ENCODE measurements at regions not wholly inside any gene's neighbourhood (a gene's known extent, or its start where the extent isn't known, plus 50 kb on each side); places are given as distances from the start of the nearest gene placed in this dataset.
"Not testable (repeated sequence)": the region's sequence is repeated elsewhere in the genome, so short reads cannot be mapped to it uniquely, and the experiment has no call there.

DNA sequence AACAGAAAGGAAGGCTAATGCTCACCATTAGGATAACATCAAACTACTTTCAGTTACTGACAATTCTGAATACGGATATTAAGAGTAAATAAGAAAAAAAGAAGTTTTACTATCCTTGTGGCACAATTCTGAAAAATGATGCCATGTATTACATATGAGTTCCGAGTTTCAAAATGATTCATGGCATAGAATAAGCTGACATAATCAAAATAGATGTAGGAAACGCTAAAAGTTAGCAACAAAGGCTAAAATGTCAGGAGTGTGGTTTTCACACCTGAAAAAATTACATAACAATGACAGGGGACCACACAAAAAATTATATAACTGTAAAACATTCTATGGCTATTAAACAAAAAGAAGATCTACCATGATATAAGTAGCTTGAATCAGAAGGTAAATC lies 1131.9 kb downstream of the OTOL1 start:
- no peak overlapping the region for H3K27ac ChIP-seq (ENCODE audit: low read depth, low read length, poor library complexity, severe bottlenecking)
- H3K4me3 ChIP-seq (ENCODE audit: low read depth, low read length, poor library complexity, severe bottlenecking): no peak overlapping the region
- no peaks in the 10 kb centered on the region for H3K4me1 ChIP-seq (ENCODE audit: insufficient read depth, low read length, poor library complexity, severe bottlenecking)
- no peak overlapping the region for H2AFZ ChIP-seq (ENCODE audit: low read length)
- H3K79me2 ChIP-seq (ENCODE audit: insufficient read depth, low read depth, low read length): no peaks in the 10 kb centered on the region
- no peaks in the 10 kb centered on the region for H3K36me3 ChIP-seq (ENCODE audit: insufficient read depth, low read length)
- POLR2A ChIA-PET: no interaction called here
- CTCF ChIA-PET (ENCODE audit: unreplicated experiment): no interaction called here
- intact Hi-C loops (cut with micrococcal nuclease; ENCODE audit: unreplicated experiment): no loop called here
- no peak for DNase-seq (ENCODE audit: low spot score)
- no peaks in the 10 kb centered on the region for H4K20me1 ChIP-seq (ENCODE audit: insufficient read depth, low read length)
- H3K4me2 ChIP-seq (ENCODE audit: low read length): no peak overlapping the region
- H3K9me2 ChIP-seq (ENCODE audit: insufficient read depth, low read length): no peaks in the 10 kb centered on the region
- no peaks in the 10 kb centered on the region for H3K9me3 ChIP-seq (ENCODE audit: low read length)
- BruUV-seq (replicated peaks): no TSS peak
- TF ChIP-seq EZH2phosphoT487 (IDR thresholded peaks at IDR 0.05; ENCODE audit: borderline replicate concordance, low read depth, low read length) (no peak), CTCF (conservative IDR thresholded peaks at IDR 0.05; ENCODE audit: low read length) (no peak)

- Histone ChIP-seq H2AFZ (ENCODE audit: low read length) (no peak overlapping the region), H3K79me2 (ENCODE audit: insufficient read depth, low read depth, low read length) (no peaks in the 10 kb centered on the region), H3K9me2 (ENCODE audit: insufficient read depth, low read length) (no peaks in the 10 kb centered on the region), H4K20me1 (ENCODE audit: insufficient read depth, low read length) (no peaks in the 10 kb centered on the region), H3K4me1 (ENCODE audit: insufficient read depth, low read length, poor library complexity, severe bottlenecking) (no peaks in the 10 kb centered on the region), H3K27ac (ENCODE audit: low read depth, low read length, poor library complexity, severe bottlenecking) (no peak overlapping the region), H3K4me2 (ENCODE audit: low read length) (no peak overlapping the region), H3K9me3 (ENCODE audit: low read length) (no peaks in the 10 kb centered on the region), H3K36me3 (ENCODE audit: insufficient read depth, low read length) (no peaks in the 10 kb centered on the region), H3K4me3 (ENCODE audit: low read depth, low read length, poor library complexity, severe bottlenecking) (no peak overlapping the region)
- no peak for DNase-seq (ENCODE audit: low spot score)
- POLR2A ChIA-PET: interaction anchor here (0.8 kb wide), 1 partner anchor 1214 kb away, joined by 4 read pairs; no protein-coding TSS in a partner anchor
- TF ChIP-seq CTCF (conservative IDR thresholded peaks at IDR 0.05; ENCODE audit: low read length) (no peak), EZH2phosphoT487 (IDR thresholded peaks at IDR 0.05; ENCODE audit: borderline replicate concordance, low read depth, low read length) (no peak)
- intact Hi-C loops (cut with micrococcal nuclease; ENCODE audit: unreplicated experiment): no loop called here
- BruUV-seq (replicated peaks): no TSS peak
- CTCF ChIA-PET (ENCODE audit: unreplicated experiment): no interaction called here
These were observed 1132.8 kb downstream of the OTOL1 start for GRCh38 chr3:162629372-162629771.

DNA sequence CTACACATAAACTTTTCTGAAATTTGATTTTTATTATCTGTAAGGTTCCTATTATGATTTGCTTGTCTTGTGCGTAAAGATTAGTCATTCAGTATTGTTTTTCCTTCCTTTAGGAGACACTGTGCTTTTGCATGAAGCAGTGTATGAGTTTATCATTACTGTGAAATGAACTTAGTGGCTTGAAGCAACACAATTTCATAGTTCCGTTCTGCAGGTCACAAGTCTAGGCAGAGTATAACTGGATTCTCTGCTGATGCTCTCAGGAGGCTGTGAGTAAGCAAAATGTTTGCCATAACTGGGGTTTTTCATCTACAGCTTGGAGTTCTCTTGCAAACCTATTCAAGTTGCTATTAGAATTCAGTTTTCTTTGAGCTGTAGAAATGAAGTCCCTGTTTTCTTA lies 1136.1 kb downstream of the OTOL1 start:
- BruUV-seq (replicated peaks): no TSS peak
- H3K4me2 ChIP-seq (ENCODE audit: low read length): no peak overlapping the region
- no peaks in the 10 kb centered on the region for H3K4me1 ChIP-seq (ENCODE audit: insufficient read depth, low read length, poor library complexity, severe bottlenecking)
- DNase-seq (ENCODE audit: low spot score): no peak
- no peaks in the 10 kb centered on the region for H3K36me3 ChIP-seq (ENCODE audit: insufficient read depth, low read length)
- POLR2A ChIA-PET: no interaction called here
- CTCF ChIA-PET (ENCODE audit: unreplicated experiment): no interaction called here
- no peak overlapping the region for H2AFZ ChIP-seq (ENCODE audit: low read length)
- no peaks in the 10 kb centered on the region for H3K9me3 ChIP-seq (ENCODE audit: low read length)
- no peaks in the 10 kb centered on the region for H4K20me1 ChIP-seq (ENCODE audit: insufficient read depth, low read length)
- intact Hi-C loops (cut with micrococcal nuclease; ENCODE audit: unreplicated experiment): no loop called here
- TF ChIP-seq EZH2phosphoT487 (IDR thresholded peaks at IDR 0.05; ENCODE audit: borderline replicate concordance, low read depth, low read length) (no peak), CTCF (conservative IDR thresholded peaks at IDR 0.05; ENCODE audit: low read length) (no peak)
- no peaks in the 10 kb centered on the region for H3K79me2 ChIP-seq (ENCODE audit: insufficient read depth, low read depth, low read length)
- H3K9me2 ChIP-seq (ENCODE audit: insufficient read depth, low read length): no peaks in the 10 kb centered on the region
- no peak overlapping the region for H3K27ac ChIP-seq (ENCODE audit: low read depth, low read length, poor library complexity, severe bottlenecking)
- no peak overlapping the region for H3K4me3 ChIP-seq (ENCODE audit: low read depth, low read length, poor library complexity, severe bottlenecking)

GRCh38 chr3:162640208-162640607 lies 1143.6 kb downstream of the OTOL1 start:
- H3K4me1 ChIP-seq (ENCODE audit: insufficient read depth, low read length, poor library complexity, severe bottlenecking); H3K36me3 ChIP-seq (ENCODE audit: insufficient read depth, low read length); POLR2A ChIA-PET; CTCF ChIA-PET (ENCODE audit: unreplicated experiment); DNase-seq (ENCODE audit: low spot score); H3K4me2 ChIP-seq (ENCODE audit: low read length); intact Hi-C loops (cut with micrococcal nuclease; ENCODE audit: unreplicated experiment); H3K4me3 ChIP-seq (ENCODE audit: low read depth, low read length, poor library complexity, severe bottlenecking); BruUV-seq (replicated peaks); H4K20me1 ChIP-seq (ENCODE audit: insufficient read depth, low read length); H3K27ac ChIP-seq (ENCODE audit: low read depth, low read length, poor library complexity, severe bottlenecking); H2AFZ ChIP-seq (ENCODE audit: low read length); H3K9me2 ChIP-seq (ENCODE audit: insufficient read depth, low read length); H3K9me3 ChIP-seq (ENCODE audit: low read length); H3K79me2 ChIP-seq (ENCODE audit: insufficient read depth, low read depth, low read length): not testable (repeated sequence)

Measured in OCI-LY7 (cell line).